ENCODE measurements at regions not wholly inside any gene's neighbourhood (a gene's known extent, or its start where the extent isn't known, plus 50 kb on each side); places are given as distances from the start of the nearest gene placed in this dataset.

- Mint-ChIP-seq H3K9me3 (ENCODE audit: low read depth) (no peaks in the 10 kb centered on the region), H3K4me3 (ENCODE audit: low read depth) (no peak overlapping the region), H3K36me3 (ENCODE audit: insufficient read depth) (no peaks in the 10 kb centered on the region), H3K27ac (no peak overlapping the region), H3K4me1 (ENCODE audit: low read depth) (no peaks in the 10 kb centered on the region), H3K27me3 (no peaks in the 10 kb centered on the region)
- TF ChIP-seq CTCF (IDR thresholded peaks at IDR 0.05; ENCODE audit: unreplicated experiment) = no peak
- no peak for DNase-seq (ENCODE audit: low spot score, unreplicated experiment)
Measured at GRCh38 chr1:104100115-104100514, 350.4 kb downstream of the AMY1C start.

GRCh38 chr1:104105465-104105864 is 355.8 kb downstream of the AMY1C start:
- Mint-ChIP-seq H3K9me3 (ENCODE audit: low read depth) (no peaks in the 10 kb centered on the region), H3K36me3 (ENCODE audit: insufficient read depth) (no peaks in the 10 kb centered on the region)

GRCh38 chr1:104120525-104120924 is 370.8 kb downstream of the AMY1C start:
- DNase-seq (ENCODE audit: low spot score, unreplicated experiment) = no peak
- Mint-ChIP-seq H3K27ac (no peak overlapping the region), H3K9me3 (ENCODE audit: low read depth) (no peaks in the 10 kb centered on the region)

More at GRCh38 chr1:104105465-104105864, 355.8 kb downstream of the AMY1C start:
- DNase-seq (ENCODE audit: low spot score, unreplicated experiment) = no peak
- TF ChIP-seq CTCF (IDR thresholded peaks at IDR 0.05; ENCODE audit: unreplicated experiment) = no peak
- Mint-ChIP-seq H3K27me3 (no peaks in the 10 kb centered on the region), H3K4me3 (ENCODE audit: low read depth) (no peak overlapping the region), H3K27ac (no peak overlapping the region), H3K4me1 (ENCODE audit: low read depth) (no peaks in the 10 kb centered on the region)

GRCh38 chr1:104121271-104121670 is 371.6 kb downstream of the AMY1C start:
- Mint-ChIP-seq H3K36me3 (ENCODE audit: insufficient read depth) (no peaks in the 10 kb centered on the region), H3K4me1 (ENCODE audit: low read depth) (peaks cover 3% of the 10 kb centered on the region), H3K27ac (no peak overlapping the region), H3K9me3 (ENCODE audit: low read depth) (no peaks in the 10 kb centered on the region), H3K27me3 (no peaks in the 10 kb centered on the region), H3K4me3 (ENCODE audit: low read depth) (no peak overlapping the region)
- no peak for TF ChIP-seq CTCF (IDR thresholded peaks at IDR 0.05; ENCODE audit: unreplicated experiment)
- DNase-seq (ENCODE audit: low spot score, unreplicated experiment) = no peak

More at GRCh38 chr1:104120525-104120924, 370.8 kb downstream of the AMY1C start:
- no peak for TF ChIP-seq CTCF (IDR thresholded peaks at IDR 0.05; ENCODE audit: unreplicated experiment)
- Mint-ChIP-seq H3K4me3 (ENCODE audit: low read depth) (no peak overlapping the region), H3K36me3 (ENCODE audit: insufficient read depth) (no peaks in the 10 kb centered on the region), H3K27me3 (no peaks in the 10 kb centered on the region), H3K4me1 (ENCODE audit: low read depth) (peaks cover 3% of the 10 kb centered on the region)

GRCh38 chr1:104125266-104125665 is 375.6 kb downstream of the AMY1C start:
- H3K27me3 Mint-ChIP-seq = no peaks in the 10 kb centered on the region
- H3K4me1 Mint-ChIP-seq (ENCODE audit: low read depth) = peaks cover 3% of the 10 kb centered on the region
- H3K36me3 Mint-ChIP-seq (ENCODE audit: insufficient read depth) = no peaks in the 10 kb centered on the region
- no peak overlapping the region for H3K4me3 Mint-ChIP-seq (ENCODE audit: low read depth)
- H3K27ac Mint-ChIP-seq = no peak overlapping the region
- DNase-seq (ENCODE audit: low spot score, unreplicated experiment) = no peak
- no peaks in the 10 kb centered on the region for H3K9me3 Mint-ChIP-seq (ENCODE audit: low read depth)
- TF ChIP-seq CTCF (IDR thresholded peaks at IDR 0.05; ENCODE audit: unreplicated experiment) = no peak

All from progenitor cell of endocrine pancreas (in vitro differentiated cells).